HCT116 (cell line): ENCODE measurements at regions not wholly inside any gene's neighbourhood (a gene's known extent, or its start where the extent isn't known, plus 50 kb on each side); places are given as distances from the start of the nearest gene placed in this dataset.

Source experiments
- EZH2 ChIP-seq: fragments of 200-600 bp; sonication (generic); IDR thresholded peaks from 2 replicates; pipeline ENCODE4 v1.6.1; 2017; ENCODE audit warnings: antibody characterized with exemption, mixed run types
- EZH2phosphoT487 ChIP-seq: fragments of 200-600 bp; IDR thresholded peaks from 2 replicates; pipeline ENCODE4 v1.6.1; 2018; ENCODE audit warnings: antibody characterized with exemption, borderline replicate concordance
- JUND ChIP-seq: IDR thresholded peaks from 2 replicates; pipeline ENCODE4 v1.6.1; 2012
- POLR2A ChIP-seq: IDR thresholded peaks from 2 replicates; pipeline ENCODE4 v1.7.0; 2011; ENCODE audit warnings: borderline replicate concordance; ENCODE audit not compliant: insufficient read depth, insufficient read length; ENCODE audit errors: extremely low read depth
- REST ChIP-seq: IDR thresholded peaks from 2 replicates; pipeline ENCODE4 v1.6.1; 2012; ENCODE audit warnings: low read depth
- SRF ChIP-seq: IDR thresholded peaks from 2 replicates; pipeline ENCODE4 v1.6.1; 2012; ENCODE audit warnings: low read depth
- ZBTB33 ChIP-seq: IDR thresholded peaks from 2 replicates; pipeline ENCODE4 v1.6.1; 2011; ENCODE audit warnings: mild to moderate bottlenecking, low read length, moderate library complexity; ENCODE audit not compliant: insufficient replicate concordance; ENCODE audit errors: extremely low read depth
- TF ChIP-seq, protein P1 (sequence below), 3 experiments: fragments of 200-600 bp in 1 of 3; sonication (generic) in 1 of 3; IDR thresholded peaks in 2 of 3; conservative IDR thresholded peaks in 1 of 3; 2 replicates each; pipeline ENCODE4 v1.5.1; 2012 to 2017; ENCODE audit warnings: low read depth in 2 of 3, low read length in 2 of 3, antibody characterized with exemption in 1 of 3, borderline replicate concordance in 1 of 3, control low read depth in 1 of 3, mild to moderate bottlenecking in 1 of 3, mixed read lengths in 1 of 3, mixed run types in 1 of 3, moderate library complexity in 1 of 3; ENCODE audit not compliant: insufficient read depth in 1 of 3

DNA sequence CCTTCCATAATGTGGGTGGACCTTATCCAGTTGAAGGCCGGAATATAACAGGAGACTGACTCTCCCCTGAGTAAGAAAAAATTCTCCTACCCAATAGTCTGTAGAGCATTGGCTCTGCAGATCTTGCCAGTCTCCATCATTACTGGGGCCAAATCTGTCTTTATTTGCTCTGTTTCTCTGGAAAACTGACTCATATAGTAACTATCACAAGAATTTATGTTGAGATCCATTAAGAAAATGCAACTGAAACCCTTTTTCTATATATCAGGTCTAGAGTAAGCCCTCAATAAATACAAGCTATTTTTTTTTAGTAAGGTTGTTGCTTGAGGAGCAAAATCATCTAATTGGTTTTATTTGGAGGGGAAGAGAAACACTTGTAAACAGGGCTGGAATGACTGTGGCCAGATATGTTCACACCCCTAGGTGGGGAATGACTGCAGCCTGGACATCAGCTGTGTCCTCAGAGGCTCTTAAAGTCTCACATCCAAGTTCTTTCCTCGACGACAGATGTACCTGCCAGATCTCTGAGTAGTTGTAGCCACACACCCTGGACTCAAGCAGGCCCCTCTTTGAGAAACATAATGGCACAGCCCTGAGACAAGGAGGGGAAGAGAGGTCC, 339.7 kb downstream of the TNS1 start:
- TF ChIP-seq JUND (no peak), ZBTB33 (no peak), EZH2 (no peak), SRF (no peak), POLR2A (no peak), REST (no peak), EZH2phosphoT487 (no peak)
- TF ChIP-seq, protein P1, sequence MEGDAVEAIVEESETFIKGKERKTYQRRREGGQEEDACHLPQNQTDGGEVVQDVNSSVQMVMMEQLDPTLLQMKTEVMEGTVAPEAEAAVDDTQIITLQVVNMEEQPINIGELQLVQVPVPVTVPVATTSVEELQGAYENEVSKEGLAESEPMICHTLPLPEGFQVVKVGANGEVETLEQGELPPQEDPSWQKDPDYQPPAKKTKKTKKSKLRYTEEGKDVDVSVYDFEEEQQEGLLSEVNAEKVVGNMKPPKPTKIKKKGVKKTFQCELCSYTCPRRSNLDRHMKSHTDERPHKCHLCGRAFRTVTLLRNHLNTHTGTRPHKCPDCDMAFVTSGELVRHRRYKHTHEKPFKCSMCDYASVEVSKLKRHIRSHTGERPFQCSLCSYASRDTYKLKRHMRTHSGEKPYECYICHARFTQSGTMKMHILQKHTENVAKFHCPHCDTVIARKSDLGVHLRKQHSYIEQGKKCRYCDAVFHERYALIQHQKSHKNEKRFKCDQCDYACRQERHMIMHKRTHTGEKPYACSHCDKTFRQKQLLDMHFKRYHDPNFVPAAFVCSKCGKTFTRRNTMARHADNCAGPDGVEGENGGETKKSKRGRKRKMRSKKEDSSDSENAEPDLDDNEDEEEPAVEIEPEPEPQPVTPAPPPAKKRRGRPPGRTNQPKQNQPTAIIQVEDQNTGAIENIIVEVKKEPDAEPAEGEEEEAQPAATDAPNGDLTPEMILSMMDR (IDR thresholded peaks at IDR 0.05 in 2 of 3, conservative IDR thresholded peaks at IDR 0.05 in 1 of 3; ENCODE audit: borderline replicate concordance in 1 of 3, insufficient read depth in 1 of 3, low read depth in 2 of 3, low read length in 2 of 3) = no peak
